ENCODE measurements at regions not wholly inside any gene's neighbourhood (a gene's known extent, or its start where the extent isn't known, plus 50 kb on each side); places are given as distances from the start of the nearest gene placed in this dataset.

DNA sequence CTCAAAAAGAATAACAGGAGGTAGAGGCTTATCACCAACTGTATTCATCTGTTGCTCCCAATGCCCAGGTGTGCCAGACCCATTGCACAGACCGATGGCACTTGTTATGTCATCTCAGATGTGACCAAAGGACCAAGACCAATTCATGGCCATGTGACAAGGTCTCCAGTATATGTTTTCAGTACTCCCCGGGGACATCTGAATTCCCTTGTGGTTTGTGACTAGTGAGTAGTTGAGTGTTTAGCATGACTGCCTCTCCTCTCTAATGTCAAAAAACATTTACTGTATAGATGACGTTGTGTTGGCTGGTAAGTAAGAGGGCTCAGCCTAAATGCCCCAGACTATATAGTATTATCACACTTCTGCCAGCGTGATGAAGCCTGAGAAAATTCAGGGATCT is 202.1 kb upstream of the SMIM30 start:
- H3K27ac ChIP-seq (ENCODE audit: low read depth in 1 of 2, low read length in 2 of 2), result no peak overlapping the region
- WGBS, result 71% methylated on average over 4 of the region's 4 CpGs
- H3K36me3 ChIP-seq (ENCODE audit: control insufficient read depth in 4 of 4, insufficient read depth in 3 of 4, low read depth in 1 of 4, low read length in 3 of 4), result no peaks in the 10 kb centered on the region
- no peaks in the 10 kb centered on the region for H3K27me3 ChIP-seq (ENCODE audit: control insufficient read depth in 4 of 4, insufficient read depth in 4 of 4, low read length in 3 of 4)
- TF ChIP-seq, protein P1, sequence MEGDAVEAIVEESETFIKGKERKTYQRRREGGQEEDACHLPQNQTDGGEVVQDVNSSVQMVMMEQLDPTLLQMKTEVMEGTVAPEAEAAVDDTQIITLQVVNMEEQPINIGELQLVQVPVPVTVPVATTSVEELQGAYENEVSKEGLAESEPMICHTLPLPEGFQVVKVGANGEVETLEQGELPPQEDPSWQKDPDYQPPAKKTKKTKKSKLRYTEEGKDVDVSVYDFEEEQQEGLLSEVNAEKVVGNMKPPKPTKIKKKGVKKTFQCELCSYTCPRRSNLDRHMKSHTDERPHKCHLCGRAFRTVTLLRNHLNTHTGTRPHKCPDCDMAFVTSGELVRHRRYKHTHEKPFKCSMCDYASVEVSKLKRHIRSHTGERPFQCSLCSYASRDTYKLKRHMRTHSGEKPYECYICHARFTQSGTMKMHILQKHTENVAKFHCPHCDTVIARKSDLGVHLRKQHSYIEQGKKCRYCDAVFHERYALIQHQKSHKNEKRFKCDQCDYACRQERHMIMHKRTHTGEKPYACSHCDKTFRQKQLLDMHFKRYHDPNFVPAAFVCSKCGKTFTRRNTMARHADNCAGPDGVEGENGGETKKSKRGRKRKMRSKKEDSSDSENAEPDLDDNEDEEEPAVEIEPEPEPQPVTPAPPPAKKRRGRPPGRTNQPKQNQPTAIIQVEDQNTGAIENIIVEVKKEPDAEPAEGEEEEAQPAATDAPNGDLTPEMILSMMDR (IDR thresholded peaks at IDR 0.05; ENCODE audit: low read depth, low read length, missing input control), result no peak
- TF ChIP-seq YY1 (IDR thresholded peaks at IDR 0.05), result no peak
- no peak for TF ChIP-seq FOXA1 (IDR thresholded peaks at IDR 0.05)
- TF ChIP-seq HNF4G (IDR thresholded peaks at IDR 0.05), result no peak
- TF ChIP-seq, protein P2, sequence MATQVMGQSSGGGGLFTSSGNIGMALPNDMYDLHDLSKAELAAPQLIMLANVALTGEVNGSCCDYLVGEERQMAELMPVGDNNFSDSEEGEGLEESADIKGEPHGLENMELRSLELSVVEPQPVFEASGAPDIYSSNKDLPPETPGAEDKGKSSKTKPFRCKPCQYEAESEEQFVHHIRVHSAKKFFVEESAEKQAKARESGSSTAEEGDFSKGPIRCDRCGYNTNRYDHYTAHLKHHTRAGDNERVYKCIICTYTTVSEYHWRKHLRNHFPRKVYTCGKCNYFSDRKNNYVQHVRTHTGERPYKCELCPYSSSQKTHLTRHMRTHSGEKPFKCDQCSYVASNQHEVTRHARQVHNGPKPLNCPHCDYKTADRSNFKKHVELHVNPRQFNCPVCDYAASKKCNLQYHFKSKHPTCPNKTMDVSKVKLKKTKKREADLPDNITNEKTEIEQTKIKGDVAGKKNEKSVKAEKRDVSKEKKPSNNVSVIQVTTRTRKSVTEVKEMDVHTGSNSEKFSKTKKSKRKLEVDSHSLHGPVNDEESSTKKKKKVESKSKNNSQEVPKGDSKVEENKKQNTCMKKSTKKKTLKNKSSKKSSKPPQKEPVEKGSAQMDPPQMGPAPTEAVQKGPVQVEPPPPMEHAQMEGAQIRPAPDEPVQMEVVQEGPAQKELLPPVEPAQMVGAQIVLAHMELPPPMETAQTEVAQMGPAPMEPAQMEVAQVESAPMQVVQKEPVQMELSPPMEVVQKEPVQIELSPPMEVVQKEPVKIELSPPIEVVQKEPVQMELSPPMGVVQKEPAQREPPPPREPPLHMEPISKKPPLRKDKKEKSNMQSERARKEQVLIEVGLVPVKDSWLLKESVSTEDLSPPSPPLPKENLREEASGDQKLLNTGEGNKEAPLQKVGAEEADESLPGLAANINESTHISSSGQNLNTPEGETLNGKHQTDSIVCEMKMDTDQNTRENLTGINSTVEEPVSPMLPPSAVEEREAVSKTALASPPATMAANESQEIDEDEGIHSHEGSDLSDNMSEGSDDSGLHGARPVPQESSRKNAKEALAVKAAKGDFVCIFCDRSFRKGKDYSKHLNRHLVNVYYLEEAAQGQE (IDR thresholded peaks at IDR 0.05), result no peak
- no peak for TF ChIP-seq FOXA2 (IDR thresholded peaks at IDR 0.05)
- no peak for TF ChIP-seq GABPA (IDR thresholded peaks at IDR 0.05 in 1 of 2, conservative IDR thresholded peaks at IDR 0.05 in 1 of 2)
- no peak for TF ChIP-seq HNF4A (conservative IDR thresholded peaks at IDR 0.05)
- no peak for TF ChIP-seq JUND (IDR thresholded peaks at IDR 0.05)
- TF ChIP-seq, protein P3, sequence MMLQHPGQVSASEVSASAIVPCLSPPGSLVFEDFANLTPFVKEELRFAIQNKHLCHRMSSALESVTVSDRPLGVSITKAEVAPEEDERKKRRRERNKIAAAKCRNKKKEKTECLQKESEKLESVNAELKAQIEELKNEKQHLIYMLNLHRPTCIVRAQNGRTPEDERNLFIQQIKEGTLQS (IDR thresholded peaks at IDR 0.05), result no peak
- TF ChIP-seq NR2F2 (IDR thresholded peaks at IDR 0.05), result no peak
- DNase-seq (ENCODE audit: low spot score), result no peak
- no peaks in the 10 kb centered on the region for H3K4me1 ChIP-seq (ENCODE audit: control insufficient read depth in 4 of 4, insufficient read depth in 4 of 4, low read length in 3 of 4)
- no peak overlapping the region for H3K4me3 ChIP-seq (ENCODE audit: low read depth in 1 of 3, low read length in 3 of 3)
- H3K9me3 ChIP-seq (ENCODE audit: control insufficient read depth in 4 of 4, low read length in 3 of 4), result no peaks in the 10 kb centered on the region
- no peak overlapping the region for H3K9ac ChIP-seq (ENCODE audit: low read depth in 1 of 2, low read length in 2 of 2)

GRCh38 chr7:113314594-113314993 is 196.2 kb upstream of the SMIM30 start:
- no peaks in the 10 kb centered on the region for H3K4me1 ChIP-seq (ENCODE audit: control insufficient read depth in 4 of 4, insufficient read depth in 4 of 4, low read length in 3 of 4)
- no peaks in the 10 kb centered on the region for H3K27me3 ChIP-seq (ENCODE audit: control insufficient read depth in 4 of 4, insufficient read depth in 4 of 4, low read length in 3 of 4)
- no peaks in the 10 kb centered on the region for H3K36me3 ChIP-seq (ENCODE audit: control insufficient read depth in 4 of 4, insufficient read depth in 3 of 4, low read depth in 1 of 4, low read length in 3 of 4)
- no peak overlapping the region for H3K9ac ChIP-seq (ENCODE audit: low read depth in 1 of 2, low read length in 2 of 2)
- DNase-seq (ENCODE audit: low spot score), result no peak
- H3K9me3 ChIP-seq (ENCODE audit: control insufficient read depth in 4 of 4, low read length in 3 of 4), result no peaks in the 10 kb centered on the region
- TF ChIP-seq SP1 (IDR thresholded peaks at IDR 0.05), result no peak
- no peak overlapping the region for H3K27ac ChIP-seq (ENCODE audit: low read depth in 1 of 2, low read length in 2 of 2)
- no peak overlapping the region for H3K4me3 ChIP-seq (ENCODE audit: low read depth in 1 of 3, low read length in 3 of 3)
- WGBS, result 28% methylated on average over 2 of the region's 2 CpGs

DNA sequence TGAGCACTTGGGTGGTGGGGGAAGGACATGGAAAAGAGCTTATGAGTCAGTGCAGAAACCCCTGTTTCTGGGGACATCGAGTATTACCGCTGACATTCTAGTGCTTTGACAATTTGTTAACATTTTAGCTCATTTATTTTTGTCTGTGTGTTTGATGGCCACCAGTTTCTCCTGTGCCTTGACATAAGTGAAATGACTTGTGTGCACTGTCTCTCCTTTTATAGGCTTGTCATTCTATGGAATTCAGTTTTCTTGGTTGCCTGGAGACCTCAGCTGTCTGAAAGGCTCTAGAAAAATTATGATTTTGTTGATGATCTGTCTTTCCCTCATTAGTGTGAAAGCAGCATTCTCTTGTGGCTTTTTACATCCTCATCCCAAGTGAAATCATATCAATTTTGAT is 190.0 kb upstream of the SMIM30 start:
- Histone ChIP-seq H3K4me3 (ENCODE audit: low read depth in 1 of 3, low read length in 3 of 3) (no peak overlapping the region), H3K27me3 (ENCODE audit: control insufficient read depth in 4 of 4, insufficient read depth in 4 of 4, low read length in 3 of 4) (peaks cover 0 to 5% (median 0%) of the 10 kb centered on the region in 4 donors), H3K4me1 (ENCODE audit: control insufficient read depth in 4 of 4, insufficient read depth in 4 of 4, low read length in 3 of 4) (no peaks in the 10 kb centered on the region), H3K9ac (ENCODE audit: low read depth in 1 of 2, low read length in 2 of 2) (no peak overlapping the region), H3K9me3 (ENCODE audit: control insufficient read depth in 4 of 4, low read length in 3 of 4) (no peaks in the 10 kb centered on the region), H3K36me3 (ENCODE audit: control insufficient read depth in 4 of 4, insufficient read depth in 3 of 4, low read depth in 1 of 4, low read length in 3 of 4) (no peaks in the 10 kb centered on the region), H3K27ac (ENCODE audit: low read depth in 1 of 2, low read length in 2 of 2) (no peak overlapping the region)
- DNase-seq (ENCODE audit: low spot score), result no peak
- TF ChIP-seq, protein P3 (IDR thresholded peaks at IDR 0.05), result no peak
- TF ChIP-seq, protein P2 (IDR thresholded peaks at IDR 0.05), result no peak
- no peak for TF ChIP-seq YY1 (IDR thresholded peaks at IDR 0.05)
- TF ChIP-seq HNF4G (IDR thresholded peaks at IDR 0.05), result no peak
- TF ChIP-seq JUND (IDR thresholded peaks at IDR 0.05), result no peak
- no peak for TF ChIP-seq FOXA2 (IDR thresholded peaks at IDR 0.05)
- TF ChIP-seq, protein P1 (IDR thresholded peaks at IDR 0.05; ENCODE audit: low read depth, low read length, missing input control), result no peak
- TF ChIP-seq RAD21 (IDR thresholded peaks at IDR 0.05), result no peak
- TF ChIP-seq FOXA1 (IDR thresholded peaks at IDR 0.05), result no peak
- TF ChIP-seq RXRA (IDR thresholded peaks at IDR 0.05), result no peak
- TF ChIP-seq SP1 (IDR thresholded peaks at IDR 0.05), result no peak
- 83% methylated on average over 2 of the region's 2 CpGs for whole genome bisulfite sequencing

Measured in liver (tissue), 8 donors.